WTC11 (cell line): ENCODE measurements at regions not wholly inside any gene's neighbourhood (a gene's known extent, or its start where the extent isn't known, plus 50 kb on each side); places are given as distances from the start of the nearest gene placed in this dataset.

Experiments
- ATAC-seq: fragments of 200-7000 bp; cut with Tn5 transposase; 2 replicates; pipeline ENCODE4 v1.10.0; 2021; ENCODE audit warnings: mild to moderate bottlenecking, moderate library complexity
- CTCF ChIA-PET: fragments of 300-600 bp; sonication (Branson Sonifier 250); formaldehyde crosslinking; loops from one replicate; lab custom pipeline; 2021; ENCODE audit warnings: antibody characterized with exemption; lab: Charles Lee
- POLR2A ChIA-PET: fragments of 350-600 bp; sonication (Branson Sonifier 250); formaldehyde crosslinking; loops from one replicate; lab custom pipeline; 2021; ENCODE audit warnings: antibody characterized with exemption; lab: Charles Lee
- DNase-seq: peaks from one replicate; pipeline ENCODE4 v3.0.0; 2021; ENCODE audit warnings: low spot score
- H3K27ac Mint-ChIP-seq: 2 replicates; pipeline ENCODE4 v1.8.0; 2021; ENCODE audit warnings: mixed read lengths
- H3K27me3 Mint-ChIP-seq: 2 replicates; pipeline ENCODE4 v1.8.0; 2021; ENCODE audit warnings: low read depth, mild to moderate bottlenecking, moderate library complexity, mixed read lengths
- H3K36me3 Mint-ChIP-seq: 2 replicates; pipeline ENCODE4 v1.8.0; 2021; ENCODE audit warnings: mixed read lengths
- H3K4me1 Mint-ChIP-seq: 2 replicates; pipeline ENCODE4 v1.8.0; 2022; ENCODE audit warnings: mixed read lengths
- H3K4me3 Mint-ChIP-seq: 2 replicates; pipeline ENCODE4 v1.8.0; 2021; ENCODE audit warnings: mild to moderate bottlenecking, moderate library complexity, mixed read lengths
- H3K9me3 Mint-ChIP-seq: 2 replicates; pipeline ENCODE4 v1.8.0; 2021; ENCODE audit warnings: mixed read lengths
- CBFB ChIP-seq: sonication (generic); formaldehyde crosslinking; IDR thresholded peaks from 2 replicates; pipeline ENCODE4 v1.8.1; 2022; ENCODE audit warnings: mild to moderate bottlenecking, low read depth, missing genetic modification reagents
- E2F1 ChIP-seq: sonication (generic); formaldehyde crosslinking; IDR thresholded peaks from 2 replicates; pipeline ENCODE4 v1.8.0; 2022; ENCODE audit warnings: mild to moderate bottlenecking, missing genetic modification reagents
- FOXP4 ChIP-seq: sonication (generic); formaldehyde crosslinking; IDR thresholded peaks from 2 replicates; pipeline ENCODE4 v1.8.0; 2022; ENCODE audit warnings: mild to moderate bottlenecking, missing genetic modification reagents
- GABPB1 ChIP-seq: sonication (generic); formaldehyde crosslinking; IDR thresholded peaks from 2 replicates; pipeline ENCODE4 v1.8.1; 2023; ENCODE audit warnings: mild to moderate bottlenecking, missing genetic modification reagents
- JAZF1 ChIP-seq: fragments of 250-450 bp; sonication (Bioruptor Pico); IDR thresholded peaks from 2 replicates; pipeline ENCODE4 v1.9.0; 2021; ENCODE audit warnings: moderate library complexity, mild to moderate bottlenecking, inconsistent platforms
- MYBL2 ChIP-seq: sonication (generic); formaldehyde crosslinking; IDR thresholded peaks from 2 replicates; pipeline ENCODE4 v1.8.1; 2023; ENCODE audit warnings: mild to moderate bottlenecking, moderate library complexity, missing genetic modification reagents
- NFATC4 ChIP-seq: fragments of 250-450 bp; sonication (Bioruptor Pico); IDR thresholded peaks from 2 replicates; pipeline ENCODE4 v1.9.0; 2021; ENCODE audit warnings: mild to moderate bottlenecking
- PREB ChIP-seq: sonication (generic); formaldehyde crosslinking; IDR thresholded peaks from 2 replicates; pipeline ENCODE4 v1.8.1; 2022; ENCODE audit warnings: mild to moderate bottlenecking, missing genetic modification reagents, moderate library complexity, borderline replicate concordance
- STAT6 ChIP-seq: sonication (generic); formaldehyde crosslinking; conservative IDR thresholded peaks from 2 replicates; pipeline ENCODE4 v1.8.1; 2023; ENCODE audit warnings: mild to moderate bottlenecking, low read depth, missing genetic modification reagents, moderate library complexity
- TCF7 ChIP-seq: sonication (generic); formaldehyde crosslinking; IDR thresholded peaks from 2 replicates; pipeline ENCODE4 v1.8.0; 2022; ENCODE audit warnings: mild to moderate bottlenecking, low read depth, missing genetic modification reagents, moderate library complexity
- TEAD1 ChIP-seq: sonication (generic); formaldehyde crosslinking; IDR thresholded peaks from 2 replicates; pipeline ENCODE4 v1.8.0; 2022; ENCODE audit warnings: mild to moderate bottlenecking, missing genetic modification reagents
- USF1 ChIP-seq: sonication (generic); formaldehyde crosslinking; IDR thresholded peaks from 2 replicates; pipeline ENCODE4 v1.8.0; 2022; ENCODE audit warnings: mild to moderate bottlenecking, missing genetic modification reagents
- ZBTB21 ChIP-seq: sonication (generic); formaldehyde crosslinking; IDR thresholded peaks from 2 replicates; pipeline ENCODE4 v1.8.1; 2023; ENCODE audit warnings: mild to moderate bottlenecking, missing genetic modification reagents, borderline replicate concordance
- ZBTB43 ChIP-seq: sonication (generic); formaldehyde crosslinking; IDR thresholded peaks from 2 replicates; pipeline ENCODE4 v1.8.1; 2023; ENCODE audit warnings: mild to moderate bottlenecking, missing genetic modification reagents
- ZNF317 ChIP-seq: sonication (generic); formaldehyde crosslinking; IDR thresholded peaks from 2 replicates; pipeline ENCODE4 v1.8.1; 2023; ENCODE audit warnings: low read depth, mild to moderate bottlenecking, moderate library complexity, missing genetic modification reagents, borderline replicate concordance
- ZNF423 ChIP-seq: fragments of 250-450 bp; sonication (Bioruptor Pico); IDR thresholded peaks from 2 replicates; pipeline ENCODE4 v2.1.2; 2022; ENCODE audit warnings: mild to moderate bottlenecking, moderate library complexity
- ZNF512 ChIP-seq: sonication (generic); formaldehyde crosslinking; IDR thresholded peaks from 2 replicates; pipeline ENCODE4 v1.8.1; 2022; ENCODE audit warnings: missing genetic modification reagents, borderline replicate concordance

GRCh38 chr5:125044491-125045282, 298.2 kb upstream of the ZNF608 start:
- CTCF ChIA-PET: no interaction called here
- POLR2A ChIA-PET: no interaction called here
- no peak for ATAC-seq
- Mint-ChIP-seq H3K27me3 (no peaks in the 10 kb centered on the region; the same call in none of the 2 replicates), H3K4me3 (no peak overlapping the region), H3K9me3 (no peaks in the 10 kb centered on the region), H3K4me1 (peaks cover 60% of the 10 kb centered on the region), H3K27ac (no peak overlapping the region)
- no peak for TF ChIP-seq CBFB (CRISPR knock-in tag)
- no peak for TF ChIP-seq ZNF317
- no peak for TF ChIP-seq E2F1 (CRISPR knock-in tag)
- no peak for TF ChIP-seq ZBTB43
- no peak for TF ChIP-seq PREB (CRISPR knock-in tag)
- TF ChIP-seq MYBL2 (CRISPR knock-in tag): no peak
- TF ChIP-seq GABPB1: no peak
- TF ChIP-seq USF1: no peak
- no peak for TF ChIP-seq TEAD1 (CRISPR knock-in tag)
- TF ChIP-seq STAT6 (CRISPR knock-in tag): no peak
- TF ChIP-seq ZNF423: no peak
- no peak for TF ChIP-seq ZNF512 (CRISPR knock-in tag)
- TF ChIP-seq JAZF1 (CRISPR knock-in tag): no peak
- no peak for TF ChIP-seq ZBTB21 (CRISPR knock-in tag)
- TF ChIP-seq TCF7 (CRISPR knock-in tag): no peak
- no peak for TF ChIP-seq NFATC4 (CRISPR knock-in tag)
- no peak for TF ChIP-seq FOXP4
- TF ChIP-seq, all 79 proteins: peak for 0
- no peak for DNase-seq
- no peaks in the 10 kb centered on the region for H3K36me3 Mint-ChIP-seq
